IMR-90 (cell line): ENCODE measurements at regions not wholly inside any gene's neighbourhood (a gene's known extent, or its start where the extent isn't known, plus 50 kb on each side); places are given as distances from the start of the nearest gene placed in this dataset.

Experiments used
- ATAC-seq: fragments of 200-7000 bp; cut with Tn5 transposase; 2 replicates; pipeline ENCODE4 v1.9.1; 2020; ENCODE audit warnings: low read depth, mild to moderate bottlenecking, moderate library complexity
- BruUV-seq: library from RNA; stranded (reverse); fragments of 400-500 nt; replicated peaks from 2 replicates; lab custom pipeline; 2021; lab: Mats Ljungman, UMichigan
- CTCF ChIA-PET: fragments of 300-600 bp; formaldehyde crosslinking; extraction: SDS; loops from one replicate; lab custom pipeline; 2021; ENCODE audit warnings: antibody characterized with exemption; lab: Yijun Ruan, JAX
- POLR2A ChIA-PET: fragments of 300-600 bp; sonication (Branson Sonifier 250); formaldehyde crosslinking; loops from one replicate; lab custom pipeline; 2022; ENCODE audit warnings: antibody characterized with exemption; ENCODE audit not compliant: unreplicated experiment; lab: Charles Lee
- DNase-seq: peaks from one replicate; pipeline ENCODE4 v3.0.0; 2013
- H2AFZ ChIP-seq: replicated peaks from 2 replicates; pipeline ENCODE3; 2013; ENCODE audit warnings: low read length, mild to moderate bottlenecking; ENCODE audit not compliant: poor library complexity
- H2AK5ac ChIP-seq: 2 replicates; pipeline ENCODE4 v1.6.1; 2013; ENCODE audit warnings: low read depth, low read length, inconsistent platforms
- H2AK9ac ChIP-seq: replicated peaks from 2 replicates; pipeline ENCODE3; 2013; ENCODE audit warnings: mild to moderate bottlenecking, low read depth, low read length, moderate library complexity; ENCODE audit not compliant: poor library complexity
- H2BK120ac ChIP-seq: 2 replicates; pipeline ENCODE4 v1.6.1; 2013; ENCODE audit warnings: low read depth, low read length, inconsistent platforms
- H2BK15ac ChIP-seq: 3 replicates; pipeline ENCODE4 v1.6.1; 2013; ENCODE audit warnings: low read depth, low read length, inconsistent platforms
- H2BK20ac ChIP-seq: 2 replicates; pipeline ENCODE4 v1.6.1; 2013; ENCODE audit warnings: low read depth, mild to moderate bottlenecking, inconsistent platforms, low read length, moderate library complexity
- H2BK5ac ChIP-seq: 2 replicates; pipeline ENCODE4 v1.6.1; 2013; ENCODE audit warnings: mild to moderate bottlenecking, low read depth, low read length, inconsistent platforms; ENCODE audit not compliant: poor library complexity, severe bottlenecking
- H3K14ac ChIP-seq: replicated peaks from 2 replicates; pipeline ENCODE4 v1.6.1; 2013; ENCODE audit warnings: low read depth, low read length, inconsistent platforms
- H3K18ac ChIP-seq: 2 replicates; pipeline ENCODE4 v1.6.1; 2013; ENCODE audit warnings: low read depth, low read length, control low read depth
- H3K23ac ChIP-seq: 2 replicates; pipeline ENCODE4 v1.6.1; 2013; ENCODE audit warnings: low read depth, low read length, inconsistent platforms
- H3K27ac ChIP-seq: 2 replicates; pipeline ENCODE4 v1.5.1; 2013; ENCODE audit warnings: mild to moderate bottlenecking, control low read depth, low read length; ENCODE audit not compliant: insufficient read depth
- H3K27me3 ChIP-seq: 2 replicates; pipeline ENCODE4 v1.6.1; 2013; ENCODE audit warnings: low read length; ENCODE audit not compliant: control insufficient read depth, insufficient read depth
- H3K36me3 ChIP-seq: 2 replicates; pipeline ENCODE4 v1.6.1; 2013; ENCODE audit warnings: low read length, mixed read lengths; ENCODE audit not compliant: control insufficient read depth, insufficient read depth
- H3K4ac ChIP-seq: 2 replicates; pipeline ENCODE4 v1.6.1; 2013; ENCODE audit warnings: low read depth, low read length, inconsistent platforms
- H3K4me1 ChIP-seq: 2 replicates; pipeline ENCODE4 v1.6.1; 2013; ENCODE audit warnings: low read length, mixed read lengths; ENCODE audit not compliant: control insufficient read depth, insufficient read depth
- H3K4me2 ChIP-seq: 2 replicates; pipeline ENCODE4 v1.6.1; 2013; ENCODE audit warnings: low read depth, mild to moderate bottlenecking, control low read depth, low read length, moderate library complexity
- H3K4me3 ChIP-seq: 2 replicates; pipeline ENCODE4 v1.5.1; 2013; ENCODE audit warnings: low read depth, mild to moderate bottlenecking, control low read depth, low read length, moderate library complexity; ENCODE audit not compliant: insufficient read depth
- H3K56ac ChIP-seq: 2 replicates; pipeline ENCODE4 v1.6.1; 2013; ENCODE audit warnings: low read length, inconsistent platforms; ENCODE audit not compliant: insufficient read depth; ENCODE audit errors: extremely low read depth
- H3K79me1 ChIP-seq, 2 experiments: 2 replicates each; pipeline ENCODE4 v1.6.1; 2013; ENCODE audit warnings: low read length in 2 of 2, inconsistent platforms in 1 of 2, low read depth in 1 of 2
- H3K9ac ChIP-seq: 2 replicates; pipeline ENCODE4 v1.6.1; 2013; ENCODE audit warnings: low read depth, low read length, control low read depth
- H3K9me1 ChIP-seq: 2 replicates; pipeline ENCODE4 v1.6.1; 2013; ENCODE audit warnings: low read length, inconsistent platforms; ENCODE audit not compliant: insufficient read depth
- H3K9me3 ChIP-seq: 2 replicates; pipeline ENCODE4 v1.6.1; 2013; ENCODE audit warnings: low read length; ENCODE audit not compliant: control insufficient read depth, insufficient read depth
- H4K20me1 ChIP-seq: 2 replicates; pipeline ENCODE4 v1.6.1; 2013; ENCODE audit warnings: low read length, inconsistent platforms; ENCODE audit not compliant: insufficient read depth
- H4K5ac ChIP-seq: 2 replicates; pipeline ENCODE4 v1.6.1; 2013; ENCODE audit warnings: mild to moderate bottlenecking, low read depth, low read length, control low read depth
- H4K8ac ChIP-seq, 2 experiments: 2 replicates each; pipeline ENCODE4 v1.6.1; 2013; ENCODE audit warnings: low read depth in 2 of 2, low read length in 2 of 2, control low read depth in 1 of 2, inconsistent platforms in 1 of 2
- H4K91ac ChIP-seq: 2 replicates; pipeline ENCODE4 v1.6.1; 2013; ENCODE audit warnings: low read depth, low read length, inconsistent platforms; ENCODE audit not compliant: insufficient read depth
- BHLHE40 ChIP-seq: fragments of 150-350 bp; IDR thresholded peaks from 2 replicates; pipeline ENCODE4 v1.6.1; 2016; ENCODE audit warnings: mild to moderate bottlenecking, low read depth, low read length
- CEBPB ChIP-seq: IDR thresholded peaks from 2 replicates; pipeline ENCODE4 v1.6.1; 2012; ENCODE audit warnings: low read depth, low read length, improper control_type of control experiment
- CTCF ChIP-seq: conservative IDR thresholded peaks from 2 replicates; pipeline ENCODE4 v1.5.1; 2012; ENCODE audit warnings: mild to moderate bottlenecking, low read depth, low read length, improper control_type of control experiment
- FOS ChIP-seq: fragments of 150-350 bp; IDR thresholded peaks from 2 replicates; pipeline ENCODE4 v1.6.1; 2016; ENCODE audit warnings: low read depth, low read length
- MAZ ChIP-seq: IDR thresholded peaks from 2 replicates; pipeline ENCODE4 v1.6.1; 2012; ENCODE audit warnings: low read depth, mild to moderate bottlenecking, low read length, improper control_type of control experiment, moderate library complexity, borderline replicate concordance
- MXI1 ChIP-seq: IDR thresholded peaks from 2 replicates; pipeline ENCODE4 v1.6.1; 2012; ENCODE audit warnings: low read depth, mild to moderate bottlenecking, low read length, moderate library complexity, borderline replicate concordance
- NFE2L2 ChIP-seq: fragments of 150-350 bp; IDR thresholded peaks from 2 replicates; pipeline ENCODE4 v1.6.1; 2016; ENCODE audit warnings: low read depth, mild to moderate bottlenecking, low read length
- POLR2A ChIP-seq: IDR thresholded peaks from 2 replicates; pipeline ENCODE4 v1.6.1; 2012; ENCODE audit warnings: mild to moderate bottlenecking, low read depth, low read length
- RAD21 ChIP-seq: IDR thresholded peaks from 2 replicates; pipeline ENCODE4 v1.6.1; 2012; ENCODE audit warnings: low read length, improper control_type of control experiment
- RFX5 ChIP-seq: IDR thresholded peaks from 2 replicates; pipeline ENCODE4 v1.8.0; 2012; ENCODE audit warnings: low read depth, mild to moderate bottlenecking, low read length, moderate library complexity
- SMC3 ChIP-seq: fragments of 150-350 bp; IDR thresholded peaks from 2 replicates; pipeline ENCODE4 v1.6.1; 2016; ENCODE audit warnings: low read depth, mild to moderate bottlenecking, antibody characterized with exemption, low read length, moderate library complexity
- WGBS, 2 experiments: methylation state at CpG; one replicate each; pipeline versions ENCODE4 v1.1.5 to v1.1.7; 2013; ENCODE audit warnings: missing lambda C conversion rate in 2 of 2; ENCODE audit not compliant: insufficient read length in 1 of 2; ENCODE audit errors: extremely low coverage in 2 of 2; 5-methylcytosine and 5-hydroxymethylcytosine counted together
- dilution Hi-C: fragments of 300-500 bp; cut with HindIII; formaldehyde crosslinking; loops from one replicate; pipeline ENCODE4 v1.14.3; 2018; ENCODE audit warnings: low sequenced_read_pairs; ENCODE audit not compliant: unreplicated experiment
- in situ Hi-C: fragments of 300-500 bp; cut with MboI; formaldehyde crosslinking; loops from 3 replicates; pipeline ENCODE4 v1.14.3; 2019; ENCODE audit warnings: low sequenced_read_pairs, inconsistent platforms, mixed read lengths
- intact Hi-C: fragments of 100-400 bp; cut with micrococcal nuclease; formaldehyde crosslinking; loops from 2 replicates; pipeline ENCODE4 v1.10.0; 2022
- TF ChIP-seq, protein P1 (sequence below): fragments of 150-350 bp; IDR thresholded peaks from 2 replicates; pipeline ENCODE4 v1.6.1; 2016; ENCODE audit warnings: low read depth, mild to moderate bottlenecking, low read length, moderate library complexity, borderline replicate concordance

- no peak overlapping the region for H2AFZ ChIP-seq
- H3K4ac ChIP-seq, result no peak overlapping the region
- H3K27me3 ChIP-seq, result no peaks in the 10 kb centered on the region
- H3K4me1 ChIP-seq, result no peaks in the 10 kb centered on the region
- BruUV-seq, result no TSS peak
- no peak overlapping the region for H3K4me2 ChIP-seq
- no peak overlapping the region for H3K9ac ChIP-seq
- H4K91ac ChIP-seq, result no peak overlapping the region
- ChIA-PET POLR2A (no interaction called here), CTCF (no interaction called here)
- H3K14ac ChIP-seq, result no peak overlapping the region
- no peak overlapping the region for H3K18ac ChIP-seq
- no peak overlapping the region for H3K27ac ChIP-seq
- dilution Hi-C loops (no loop called here), in situ Hi-C loops (no loop called here), intact Hi-C loops (no loop called here)
- no peak overlapping the region for H2BK120ac ChIP-seq
- TF ChIP-seq NFE2L2, result no peak
- no peak for TF ChIP-seq BHLHE40
- TF ChIP-seq POLR2A, result no peak
- no peak for TF ChIP-seq FOS
- no peak for TF ChIP-seq MAZ
- no peak for TF ChIP-seq RFX5
- TF ChIP-seq CEBPB, result no peak
- no peak for TF ChIP-seq MXI1
- TF ChIP-seq CTCF, result no peak
- TF ChIP-seq, protein P1, sequence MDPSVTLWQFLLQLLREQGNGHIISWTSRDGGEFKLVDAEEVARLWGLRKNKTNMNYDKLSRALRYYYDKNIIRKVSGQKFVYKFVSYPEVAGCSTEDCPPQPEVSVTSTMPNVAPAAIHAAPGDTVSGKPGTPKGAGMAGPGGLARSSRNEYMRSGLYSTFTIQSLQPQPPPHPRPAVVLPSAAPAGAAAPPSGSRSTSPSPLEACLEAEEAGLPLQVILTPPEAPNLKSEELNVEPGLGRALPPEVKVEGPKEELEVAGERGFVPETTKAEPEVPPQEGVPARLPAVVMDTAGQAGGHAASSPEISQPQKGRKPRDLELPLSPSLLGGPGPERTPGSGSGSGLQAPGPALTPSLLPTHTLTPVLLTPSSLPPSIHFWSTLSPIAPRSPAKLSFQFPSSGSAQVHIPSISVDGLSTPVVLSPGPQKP, result no peak
- no peak for TF ChIP-seq RAD21
- no peak for TF ChIP-seq SMC3
- no peak overlapping the region for H3K23ac ChIP-seq
- no peak overlapping the region for H2BK20ac ChIP-seq
- no peaks in the 10 kb centered on the region for H4K20me1 ChIP-seq
- no peak overlapping the region for H3K4me3 ChIP-seq
- no peak overlapping the region for H2AK9ac ChIP-seq
- H4K8ac ChIP-seq, result no peak overlapping the region
- H3K9me1 ChIP-seq, result no peaks in the 10 kb centered on the region
- ATAC-seq (no peak), DNase-seq (no peak)
- no peaks in the 10 kb centered on the region for H3K79me1 ChIP-seq
- no peak overlapping the region for H2BK15ac ChIP-seq
- WGBS, 2 experiments, result no CpG with 5 or more reads among the region's 3 CpGs
- H3K9me3 ChIP-seq, result no peaks in the 10 kb centered on the region
- H2BK5ac ChIP-seq, result no peak overlapping the region
- no peak overlapping the region for H2AK5ac ChIP-seq
- H3K56ac ChIP-seq, result no peak overlapping the region
- H4K5ac ChIP-seq, result no peak overlapping the region
- H3K36me3 ChIP-seq, result no peaks in the 10 kb centered on the region
Observed at GRCh38 chr3:99348451-99348850, 289.9 kb upstream of the COL8A1 start.
